IMR-90 (cell line): ENCODE measurements at regions not wholly inside any gene's neighbourhood (a gene's known extent, or its start where the extent isn't known, plus 50 kb on each side); places are given as distances from the start of the nearest gene placed in this dataset.

Experiments used
- ATAC-seq: fragments of 200-7000 bp; cut with Tn5 transposase; 2 replicates; pipeline ENCODE4 v1.9.1; 2020; ENCODE audit warnings: low read depth, mild to moderate bottlenecking, moderate library complexity
- BruUV-seq: library from RNA; stranded (reverse); fragments of 400-500 nt; replicated peaks from 2 replicates; lab custom pipeline; 2021; lab: Mats Ljungman, UMichigan
- CTCF ChIA-PET: fragments of 300-600 bp; formaldehyde crosslinking; extraction: SDS; loops from one replicate; lab custom pipeline; 2021; ENCODE audit warnings: antibody characterized with exemption; lab: Yijun Ruan, JAX
- POLR2A ChIA-PET: fragments of 300-600 bp; sonication (Branson Sonifier 250); formaldehyde crosslinking; loops from one replicate; lab custom pipeline; 2022; ENCODE audit warnings: antibody characterized with exemption; ENCODE audit not compliant: unreplicated experiment; lab: Charles Lee
- DNase-seq: peaks from one replicate; pipeline ENCODE4 v3.0.0; 2013
- H2AFZ ChIP-seq: replicated peaks from 2 replicates; pipeline ENCODE3; 2013; ENCODE audit warnings: low read length, mild to moderate bottlenecking; ENCODE audit not compliant: poor library complexity
- H2AK5ac ChIP-seq: 2 replicates; pipeline ENCODE4 v1.6.1; 2013; ENCODE audit warnings: low read depth, low read length, inconsistent platforms
- H2AK9ac ChIP-seq: replicated peaks from 2 replicates; pipeline ENCODE3; 2013; ENCODE audit warnings: mild to moderate bottlenecking, low read depth, low read length, moderate library complexity; ENCODE audit not compliant: poor library complexity
- H2BK120ac ChIP-seq: 2 replicates; pipeline ENCODE4 v1.6.1; 2013; ENCODE audit warnings: low read depth, low read length, inconsistent platforms
- H2BK15ac ChIP-seq: 3 replicates; pipeline ENCODE4 v1.6.1; 2013; ENCODE audit warnings: low read depth, low read length, inconsistent platforms
- H2BK20ac ChIP-seq: 2 replicates; pipeline ENCODE4 v1.6.1; 2013; ENCODE audit warnings: low read depth, mild to moderate bottlenecking, inconsistent platforms, low read length, moderate library complexity
- H2BK5ac ChIP-seq: 2 replicates; pipeline ENCODE4 v1.6.1; 2013; ENCODE audit warnings: mild to moderate bottlenecking, low read depth, low read length, inconsistent platforms; ENCODE audit not compliant: poor library complexity, severe bottlenecking
- H3K14ac ChIP-seq: replicated peaks from 2 replicates; pipeline ENCODE4 v1.6.1; 2013; ENCODE audit warnings: low read depth, low read length, inconsistent platforms
- H3K18ac ChIP-seq: 2 replicates; pipeline ENCODE4 v1.6.1; 2013; ENCODE audit warnings: low read depth, low read length, control low read depth
- H3K23ac ChIP-seq: 2 replicates; pipeline ENCODE4 v1.6.1; 2013; ENCODE audit warnings: low read depth, low read length, inconsistent platforms
- H3K27ac ChIP-seq: 2 replicates; pipeline ENCODE4 v1.5.1; 2013; ENCODE audit warnings: mild to moderate bottlenecking, control low read depth, low read length; ENCODE audit not compliant: insufficient read depth
- H3K27me3 ChIP-seq: 2 replicates; pipeline ENCODE4 v1.6.1; 2013; ENCODE audit warnings: low read length; ENCODE audit not compliant: control insufficient read depth, insufficient read depth
- H3K36me3 ChIP-seq: 2 replicates; pipeline ENCODE4 v1.6.1; 2013; ENCODE audit warnings: low read length, mixed read lengths; ENCODE audit not compliant: control insufficient read depth, insufficient read depth
- H3K4ac ChIP-seq: 2 replicates; pipeline ENCODE4 v1.6.1; 2013; ENCODE audit warnings: low read depth, low read length, inconsistent platforms
- H3K4me1 ChIP-seq: 2 replicates; pipeline ENCODE4 v1.6.1; 2013; ENCODE audit warnings: low read length, mixed read lengths; ENCODE audit not compliant: control insufficient read depth, insufficient read depth
- H3K4me2 ChIP-seq: 2 replicates; pipeline ENCODE4 v1.6.1; 2013; ENCODE audit warnings: low read depth, mild to moderate bottlenecking, control low read depth, low read length, moderate library complexity
- H3K4me3 ChIP-seq: 2 replicates; pipeline ENCODE4 v1.5.1; 2013; ENCODE audit warnings: low read depth, mild to moderate bottlenecking, control low read depth, low read length, moderate library complexity; ENCODE audit not compliant: insufficient read depth
- H3K56ac ChIP-seq: 2 replicates; pipeline ENCODE4 v1.6.1; 2013; ENCODE audit warnings: low read length, inconsistent platforms; ENCODE audit not compliant: insufficient read depth; ENCODE audit errors: extremely low read depth
- H3K79me1 ChIP-seq, 2 experiments: 2 replicates each; pipeline ENCODE4 v1.6.1; 2013; ENCODE audit warnings: low read length in 2 of 2, inconsistent platforms in 1 of 2, low read depth in 1 of 2
- H3K9ac ChIP-seq: 2 replicates; pipeline ENCODE4 v1.6.1; 2013; ENCODE audit warnings: low read depth, low read length, control low read depth
- H3K9me1 ChIP-seq: 2 replicates; pipeline ENCODE4 v1.6.1; 2013; ENCODE audit warnings: low read length, inconsistent platforms; ENCODE audit not compliant: insufficient read depth
- H3K9me3 ChIP-seq: 2 replicates; pipeline ENCODE4 v1.6.1; 2013; ENCODE audit warnings: low read length; ENCODE audit not compliant: control insufficient read depth, insufficient read depth
- H4K20me1 ChIP-seq: 2 replicates; pipeline ENCODE4 v1.6.1; 2013; ENCODE audit warnings: low read length, inconsistent platforms; ENCODE audit not compliant: insufficient read depth
- H4K5ac ChIP-seq: 2 replicates; pipeline ENCODE4 v1.6.1; 2013; ENCODE audit warnings: mild to moderate bottlenecking, low read depth, low read length, control low read depth
- H4K8ac ChIP-seq, 2 experiments: 2 replicates each; pipeline ENCODE4 v1.6.1; 2013; ENCODE audit warnings: low read depth in 2 of 2, low read length in 2 of 2, control low read depth in 1 of 2, inconsistent platforms in 1 of 2
- H4K91ac ChIP-seq: 2 replicates; pipeline ENCODE4 v1.6.1; 2013; ENCODE audit warnings: low read depth, low read length, inconsistent platforms; ENCODE audit not compliant: insufficient read depth
- CHD1 ChIP-seq: IDR thresholded peaks from 2 replicates; pipeline ENCODE4 v1.6.1; 2012; ENCODE audit warnings: low read depth, low read length, improper control_type of control experiment
- SMC3 ChIP-seq: fragments of 150-350 bp; IDR thresholded peaks from 2 replicates; pipeline ENCODE4 v1.6.1; 2016; ENCODE audit warnings: low read depth, mild to moderate bottlenecking, antibody characterized with exemption, low read length, moderate library complexity
- WGBS, 2 experiments: methylation state at CpG; one replicate each; pipeline versions ENCODE4 v1.1.5 to v1.1.7; 2013; ENCODE audit warnings: missing lambda C conversion rate in 2 of 2; ENCODE audit not compliant: insufficient read length in 1 of 2; ENCODE audit errors: extremely low coverage in 2 of 2; 5-methylcytosine and 5-hydroxymethylcytosine counted together
- dilution Hi-C: fragments of 300-500 bp; cut with HindIII; formaldehyde crosslinking; loops from one replicate; pipeline ENCODE4 v1.14.3; 2018; ENCODE audit warnings: low sequenced_read_pairs; ENCODE audit not compliant: unreplicated experiment
- in situ Hi-C: fragments of 300-500 bp; cut with MboI; formaldehyde crosslinking; loops from 3 replicates; pipeline ENCODE4 v1.14.3; 2019; ENCODE audit warnings: low sequenced_read_pairs, inconsistent platforms, mixed read lengths
- intact Hi-C: fragments of 100-400 bp; cut with micrococcal nuclease; formaldehyde crosslinking; loops from 2 replicates; pipeline ENCODE4 v1.10.0; 2022

- H2AFZ ChIP-seq = no peak overlapping the region
- H2AK5ac ChIP-seq = no peak overlapping the region
- no peak overlapping the region for H2BK120ac ChIP-seq
- H4K5ac ChIP-seq = no peak overlapping the region
- H4K20me1 ChIP-seq = no peaks in the 10 kb centered on the region
- no peak overlapping the region for H3K4me3 ChIP-seq
- no peak overlapping the region for H3K14ac ChIP-seq
- DNase-seq (no peak), ATAC-seq (no peak)
- dilution Hi-C loops (no loop called here), in situ Hi-C loops (no loop called here), intact Hi-C loops (no loop called here)
- no peaks in the 10 kb centered on the region for H3K9me1 ChIP-seq
- no peak overlapping the region for H4K8ac ChIP-seq
- H3K36me3 ChIP-seq = no peaks in the 10 kb centered on the region
- ChIA-PET POLR2A (no interaction called here), CTCF (no interaction called here)
- BruUV-seq = no TSS peak
- no peak overlapping the region for H3K56ac ChIP-seq
- H3K4me2 ChIP-seq = no peak overlapping the region
- no peaks in the 10 kb centered on the region for H3K4me1 ChIP-seq
- no peak overlapping the region for H3K23ac ChIP-seq
- no peaks in the 10 kb centered on the region for H3K9me3 ChIP-seq
- H2BK15ac ChIP-seq = no peak overlapping the region
- no peak overlapping the region for H2BK5ac ChIP-seq
- no peak for TF ChIP-seq CHD1
- TF ChIP-seq SMC3 = no peak
- H2AK9ac ChIP-seq = no peak overlapping the region
- H3K9ac ChIP-seq = no peak overlapping the region
- no peak overlapping the region for H3K4ac ChIP-seq
- WGBS, 2 experiments = 67% methylated on average over 6 of the region's 13 CpGs; no CpG with 5 or more reads in 1 of the 2 experiments
- H3K79me1 ChIP-seq = no peaks in the 10 kb centered on the region
- no peak overlapping the region for H4K91ac ChIP-seq
- H3K27ac ChIP-seq = no peak overlapping the region
- no peak overlapping the region for H3K18ac ChIP-seq
- no peak overlapping the region for H2BK20ac ChIP-seq
- H3K27me3 ChIP-seq = peaks cover 1% of the 10 kb centered on the region; the same call in 1 of the 2 replicates
Measured at GRCh38 chr9:135029463-135029862, 58.0 kb upstream of the OLFM1 start.
